HCT116 (cell line): ENCODE measurements at regions not wholly inside any gene's neighbourhood (a gene's known extent, or its start where the extent isn't known, plus 50 kb on each side); places are given as distances from the start of the nearest gene placed in this dataset.

Source experiments
- ATAC-seq: fragments of 200-7000 bp; cut with Tn5 transposase; 2 replicates; pipeline ENCODE4 v1.9.1; 2020; ENCODE audit warnings: mild to moderate bottlenecking, moderate library complexity
- BruUV-seq: library from RNA; stranded (reverse); fragments of 400-500 nt; replicated peaks from 2 replicates; lab custom pipeline; 2021; lab: Mats Ljungman, UMichigan
- CTCF ChIA-PET: fragments of 300-600 bp; sonication (Branson Sonifier 250); formaldehyde crosslinking; loops from one replicate; lab custom pipeline; 2021; ENCODE audit warnings: antibody characterized with exemption; lab: Charles Lee
- POLR2A ChIA-PET: fragments of 300-600, 350-600 bp; sonication (Branson Sonifier 250); formaldehyde crosslinking; loops from one replicate; lab custom pipeline; 2021; ENCODE audit warnings: antibody characterized with exemption; lab: Charles Lee
- RAD21 ChIA-PET, 2 experiments: fragments of 300-600 bp; sonication (Branson Sonifier 250); formaldehyde crosslinking; loops; one replicate each; lab custom pipeline; 2023; ENCODE audit warnings: low total read pairs in 2 of 2; ENCODE audit not compliant: uncharacterized antibody in 2 of 2, unreplicated experiment in 2 of 2, low non-redundant PET in 1 of 2; lab: Charles Lee
- DNase-seq: peaks from one replicate; pipeline ENCODE4 v3.0.0-alpha.2; 2010; ENCODE audit warnings: low read depth, low spot score
- H2AFZ ChIP-seq: fragments of 200-600 bp; shearing (Covaris generic), sonication (generic); 2 replicates; pipeline ENCODE4 v1.6.1; 2017; ENCODE audit warnings: low read depth, mixed run types, mixed read lengths, antibody characterized with exemption, low read length; ENCODE audit not compliant: poor library complexity, severe bottlenecking
- H3K27ac ChIP-seq: 2 replicates; pipeline ENCODE4 v1.5.1; 2012; ENCODE audit warnings: low read depth, low read length
- H3K27me3 ChIP-seq: fragments of 200-600 bp; sonication (generic); 2 replicates; pipeline ENCODE4 v1.6.1; 2016; ENCODE audit warnings: mixed run types, low read length, mixed read lengths; ENCODE audit not compliant: insufficient read depth
- H3K36me3 ChIP-seq, 2 experiments: fragments of 200-500 bp in 1 of 2; fragments of 200-600 bp in 1 of 2; sonication (Bioruptor generic) in 1 of 2; sonication (generic) in 1 of 2; 2 replicates each; pipeline versions ENCODE4 v1.5.1 to v1.6.1; 2014 to 2016; ENCODE audit warnings: low read length in 2 of 2, inconsistent platforms in 1 of 2, mixed read lengths in 1 of 2, mixed run types in 1 of 2; ENCODE audit not compliant: insufficient read depth in 2 of 2, control insufficient read depth in 1 of 2
- H3K4me1 ChIP-seq, 2 experiments: fragments of 200-600 bp in 1 of 2; sonication (generic) in 1 of 2; 2 replicates each; pipeline versions ENCODE4 v1.5.1 to v1.6.1; 2012 to 2017; ENCODE audit warnings: low read length in 2 of 2, inconsistent platforms in 1 of 2, mild to moderate bottlenecking in 1 of 2, mixed read lengths in 1 of 2, mixed run types in 1 of 2, moderate library complexity in 1 of 2; ENCODE audit not compliant: insufficient read depth in 2 of 2, control insufficient read depth in 1 of 2
- H3K4me2 ChIP-seq: fragments of 200-600 bp; sonication (generic); 2 replicates; pipeline ENCODE4 v1.6.1; 2017; ENCODE audit warnings: mixed run types, low read length, mixed read lengths
- H3K4me3 ChIP-seq, 2 experiments: fragments of 200-600 bp in 1 of 2; sonication (generic) in 1 of 2; replicated peaks in 1 of 2; 2 replicates each; pipeline ENCODE4 v1.5.1; 2011 to 2016; ENCODE audit warnings: low read length in 2 of 2, control low read depth in 1 of 2, low read depth in 1 of 2, mild to moderate bottlenecking in 1 of 2, mixed read lengths in 1 of 2, mixed run types in 1 of 2
- H3K79me2 ChIP-seq: fragments of 200-600 bp; sonication (generic); 2 replicates; pipeline ENCODE4 v1.6.1; 2017; ENCODE audit warnings: mild to moderate bottlenecking, mixed run types, low read length, moderate library complexity, mixed read lengths; ENCODE audit not compliant: insufficient read depth
- H3K9ac ChIP-seq: fragments of 200-600 bp; sonication (generic); 2 replicates; pipeline ENCODE4 v1.6.1; 2016; ENCODE audit warnings: low read length, mixed read lengths
- H3K9me2 ChIP-seq: fragments of 200-600 bp; sonication (generic), shearing (Covaris generic); 2 replicates; pipeline ENCODE4 v1.6.1; 2017; ENCODE audit warnings: mixed run types, mild to moderate bottlenecking, moderate library complexity; ENCODE audit not compliant: insufficient read depth
- H3K9me3 ChIP-seq, 2 experiments: fragments of 200-500 bp in 1 of 2; fragments of 200-600 bp in 1 of 2; sonication (Bioruptor generic) in 1 of 2; sonication (generic) in 1 of 2; 2 replicates each; pipeline ENCODE4 v1.6.1; 2014 to 2017; ENCODE audit warnings: low read length in 2 of 2, mixed read lengths in 2 of 2, inconsistent platforms in 1 of 2, low read depth in 1 of 2, mild to moderate bottlenecking in 1 of 2, mixed run types in 1 of 2, moderate library complexity in 1 of 2; ENCODE audit not compliant: control insufficient read depth in 1 of 2, insufficient read depth in 1 of 2
- H4K20me1 ChIP-seq: fragments of 200-600 bp; sonication (generic), shearing (Covaris generic); 2 replicates; pipeline ENCODE4 v1.6.1; 2017; ENCODE audit warnings: mixed run types, mild to moderate bottlenecking, moderate library complexity; ENCODE audit not compliant: insufficient read depth
- CEBPB ChIP-seq: IDR thresholded peaks from 2 replicates; pipeline ENCODE4 v1.6.1; 2012; ENCODE audit warnings: low read depth
- EGR1 ChIP-seq: IDR thresholded peaks from 2 replicates; pipeline ENCODE4 v1.6.1; 2012; ENCODE audit warnings: low read depth
- ELF1 ChIP-seq: IDR thresholded peaks from 2 replicates; pipeline ENCODE4 v1.6.1; 2012; ENCODE audit warnings: low read depth, borderline replicate concordance
- FOSL1 ChIP-seq: IDR thresholded peaks from 2 replicates; pipeline ENCODE4 v1.6.1; 2012; ENCODE audit warnings: low read depth
- JUND ChIP-seq: IDR thresholded peaks from 2 replicates; pipeline ENCODE4 v1.6.1; 2012
- POLR2A ChIP-seq: IDR thresholded peaks from 2 replicates; pipeline ENCODE4 v1.7.0; 2011; ENCODE audit warnings: borderline replicate concordance; ENCODE audit not compliant: insufficient read depth, insufficient read length; ENCODE audit errors: extremely low read depth
- SIN3A ChIP-seq: IDR thresholded peaks from 2 replicates; pipeline ENCODE4 v1.6.1; 2012; ENCODE audit warnings: low read depth
- SP1 ChIP-seq: IDR thresholded peaks from 2 replicates; pipeline ENCODE4 v1.6.1; 2012; ENCODE audit warnings: low read depth
- YY1 ChIP-seq: IDR thresholded peaks from 2 replicates; pipeline ENCODE4 v1.6.1; 2011; ENCODE audit warnings: low read length, low read depth, moderate library complexity, mild to moderate bottlenecking; ENCODE audit not compliant: insufficient replicate concordance; ENCODE audit errors: extremely low read depth
- ZFX ChIP-seq: fragments of 450-650 bp; IDR thresholded peaks from 2 replicates; pipeline ENCODE4 v1.6.1; 2017
- intact Hi-C: fragments of 100-400 bp; cut with micrococcal nuclease; formaldehyde crosslinking; loops from 2 replicates; pipeline ENCODE4 v1.10.0; 2022
- TF ChIP-seq, protein P1 (sequence below), 3 experiments: fragments of 200-600 bp in 1 of 3; sonication (generic) in 1 of 3; IDR thresholded peaks in 2 of 3; conservative IDR thresholded peaks in 1 of 3; 2 replicates each; pipeline ENCODE4 v1.5.1; 2012 to 2017; ENCODE audit warnings: low read depth in 2 of 3, low read length in 2 of 3, antibody characterized with exemption in 1 of 3, borderline replicate concordance in 1 of 3, control low read depth in 1 of 3, mild to moderate bottlenecking in 1 of 3, mixed read lengths in 1 of 3, mixed run types in 1 of 3, moderate library complexity in 1 of 3; ENCODE audit not compliant: insufficient read depth in 1 of 3
- TF ChIP-seq, protein P2 (sequence below): IDR thresholded peaks from 2 replicates; pipeline ENCODE4 v1.6.1; 2012
- TF ChIP-seq, protein P3 (sequence below): IDR thresholded peaks from 2 replicates; pipeline ENCODE4 v1.6.1; 2012
- TF ChIP-seq, protein P4 (sequence below): IDR thresholded peaks from 2 replicates; pipeline ENCODE4 v1.6.1; 2012; ENCODE audit warnings: low read depth

DNA sequence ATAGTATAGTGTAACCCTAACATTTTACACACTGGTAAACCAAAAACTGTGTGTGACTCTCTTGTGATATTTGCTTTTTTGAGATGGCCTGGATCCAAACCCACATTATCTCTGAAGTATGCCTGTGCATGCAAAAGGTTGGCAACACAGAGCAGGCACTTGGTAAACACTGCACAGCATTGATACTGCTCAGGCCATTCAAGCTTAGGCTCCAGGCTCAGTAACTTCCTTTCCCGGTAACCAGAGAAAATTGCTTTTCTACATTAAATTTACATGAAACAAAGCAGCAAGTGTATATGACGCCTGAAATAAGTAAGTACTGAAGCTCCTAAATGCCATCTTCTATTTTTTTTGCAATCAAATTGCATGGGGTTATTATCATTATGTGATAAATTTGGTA, 205.7 kb downstream of the EPM2A start:
- ChIA-PET RAD21 (no interaction called here), POLR2A (no interaction called here), CTCF (no interaction called here)
- Histone ChIP-seq H3K27ac (no peak overlapping the region), H3K27me3 (no peaks in the 10 kb centered on the region), H3K4me2 (no peak overlapping the region), H3K9me2 (no peaks in the 10 kb centered on the region), H3K36me3 (no peaks in the 10 kb centered on the region), H3K4me3 (no peak overlapping the region), H3K9me3 (no peaks in the 10 kb centered on the region), H3K4me1 (no peaks in the 10 kb centered on the region), H2AFZ (no peak overlapping the region), H3K79me2 (no peaks in the 10 kb centered on the region), H3K9ac (no peak overlapping the region), H4K20me1 (no peaks in the 10 kb centered on the region)
- BruUV-seq = no TSS peak
- intact Hi-C loops = no loop called here
- TF ChIP-seq SIN3A = no peak
- no peak for TF ChIP-seq ELF1
- TF ChIP-seq, protein P1, sequence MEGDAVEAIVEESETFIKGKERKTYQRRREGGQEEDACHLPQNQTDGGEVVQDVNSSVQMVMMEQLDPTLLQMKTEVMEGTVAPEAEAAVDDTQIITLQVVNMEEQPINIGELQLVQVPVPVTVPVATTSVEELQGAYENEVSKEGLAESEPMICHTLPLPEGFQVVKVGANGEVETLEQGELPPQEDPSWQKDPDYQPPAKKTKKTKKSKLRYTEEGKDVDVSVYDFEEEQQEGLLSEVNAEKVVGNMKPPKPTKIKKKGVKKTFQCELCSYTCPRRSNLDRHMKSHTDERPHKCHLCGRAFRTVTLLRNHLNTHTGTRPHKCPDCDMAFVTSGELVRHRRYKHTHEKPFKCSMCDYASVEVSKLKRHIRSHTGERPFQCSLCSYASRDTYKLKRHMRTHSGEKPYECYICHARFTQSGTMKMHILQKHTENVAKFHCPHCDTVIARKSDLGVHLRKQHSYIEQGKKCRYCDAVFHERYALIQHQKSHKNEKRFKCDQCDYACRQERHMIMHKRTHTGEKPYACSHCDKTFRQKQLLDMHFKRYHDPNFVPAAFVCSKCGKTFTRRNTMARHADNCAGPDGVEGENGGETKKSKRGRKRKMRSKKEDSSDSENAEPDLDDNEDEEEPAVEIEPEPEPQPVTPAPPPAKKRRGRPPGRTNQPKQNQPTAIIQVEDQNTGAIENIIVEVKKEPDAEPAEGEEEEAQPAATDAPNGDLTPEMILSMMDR (IDR thresholded peaks at IDR 0.05 in 2 of 3, conservative IDR thresholded peaks at IDR 0.05 in 1 of 3; ENCODE audit: borderline replicate concordance in 1 of 3, insufficient read depth in 1 of 3, low read depth in 2 of 3, low read length in 2 of 3) = no peak
- TF ChIP-seq, protein P2, sequence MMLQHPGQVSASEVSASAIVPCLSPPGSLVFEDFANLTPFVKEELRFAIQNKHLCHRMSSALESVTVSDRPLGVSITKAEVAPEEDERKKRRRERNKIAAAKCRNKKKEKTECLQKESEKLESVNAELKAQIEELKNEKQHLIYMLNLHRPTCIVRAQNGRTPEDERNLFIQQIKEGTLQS = no peak
- no peak for TF ChIP-seq JUND
- TF ChIP-seq EGR1 = no peak
- no peak for TF ChIP-seq ZFX
- TF ChIP-seq POLR2A = no peak
- TF ChIP-seq YY1 = no peak
- no peak for DNase-seq
- ATAC-seq = no peak

DNA sequence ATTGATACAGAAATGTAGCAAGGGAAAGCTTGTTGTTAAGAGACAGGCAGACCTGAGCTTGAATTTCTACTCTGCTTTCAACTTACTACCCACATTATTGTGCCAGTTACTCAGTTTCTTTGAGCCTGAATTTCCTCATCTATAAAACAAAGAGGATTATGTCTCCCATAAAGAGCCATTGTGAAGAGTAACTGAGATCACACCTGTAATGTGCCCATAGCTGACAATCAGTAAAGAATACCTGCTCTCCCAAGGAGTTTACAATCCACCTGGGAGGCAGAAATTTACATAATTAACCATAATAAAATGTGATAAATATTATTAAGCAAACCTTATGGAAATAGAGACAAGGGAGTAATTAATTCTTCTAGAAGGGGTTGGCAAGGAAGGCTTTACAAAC, 204.9 kb downstream of the EPM2A start:
- Histone ChIP-seq H3K4me1 (no peaks in the 10 kb centered on the region), H4K20me1 (no peaks in the 10 kb centered on the region), H3K9me3 (no peaks in the 10 kb centered on the region), H3K79me2 (no peaks in the 10 kb centered on the region), H3K36me3 (no peaks in the 10 kb centered on the region), H3K27me3 (no peaks in the 10 kb centered on the region), H3K4me3 (no peak overlapping the region), H3K27ac (no peak overlapping the region), H3K9me2 (no peaks in the 10 kb centered on the region), H3K4me2 (no peak overlapping the region), H3K9ac (no peak overlapping the region), H2AFZ (no peak overlapping the region)
- no peak for DNase-seq
- ChIA-PET RAD21 (no interaction called here), POLR2A (no interaction called here), CTCF (no interaction called here)
- intact Hi-C loops = no loop called here
- ATAC-seq = no peak
- no TSS peak for BruUV-seq
- TF ChIP-seq, protein P1 (IDR thresholded peaks at IDR 0.05 in 2 of 3, conservative IDR thresholded peaks at IDR 0.05 in 1 of 3; ENCODE audit: borderline replicate concordance in 1 of 3, insufficient read depth in 1 of 3, low read depth in 2 of 3, low read length in 2 of 3) = no peak
- TF ChIP-seq JUND = no peak
- TF ChIP-seq, protein P3, sequence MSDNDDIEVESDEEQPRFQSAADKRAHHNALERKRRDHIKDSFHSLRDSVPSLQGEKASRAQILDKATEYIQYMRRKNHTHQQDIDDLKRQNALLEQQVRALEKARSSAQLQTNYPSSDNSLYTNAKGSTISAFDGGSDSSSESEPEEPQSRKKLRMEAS = no peak
- TF ChIP-seq SP1 = no peak
- TF ChIP-seq CEBPB = no peak
- TF ChIP-seq FOSL1 = no peak
- TF ChIP-seq, protein P4, sequence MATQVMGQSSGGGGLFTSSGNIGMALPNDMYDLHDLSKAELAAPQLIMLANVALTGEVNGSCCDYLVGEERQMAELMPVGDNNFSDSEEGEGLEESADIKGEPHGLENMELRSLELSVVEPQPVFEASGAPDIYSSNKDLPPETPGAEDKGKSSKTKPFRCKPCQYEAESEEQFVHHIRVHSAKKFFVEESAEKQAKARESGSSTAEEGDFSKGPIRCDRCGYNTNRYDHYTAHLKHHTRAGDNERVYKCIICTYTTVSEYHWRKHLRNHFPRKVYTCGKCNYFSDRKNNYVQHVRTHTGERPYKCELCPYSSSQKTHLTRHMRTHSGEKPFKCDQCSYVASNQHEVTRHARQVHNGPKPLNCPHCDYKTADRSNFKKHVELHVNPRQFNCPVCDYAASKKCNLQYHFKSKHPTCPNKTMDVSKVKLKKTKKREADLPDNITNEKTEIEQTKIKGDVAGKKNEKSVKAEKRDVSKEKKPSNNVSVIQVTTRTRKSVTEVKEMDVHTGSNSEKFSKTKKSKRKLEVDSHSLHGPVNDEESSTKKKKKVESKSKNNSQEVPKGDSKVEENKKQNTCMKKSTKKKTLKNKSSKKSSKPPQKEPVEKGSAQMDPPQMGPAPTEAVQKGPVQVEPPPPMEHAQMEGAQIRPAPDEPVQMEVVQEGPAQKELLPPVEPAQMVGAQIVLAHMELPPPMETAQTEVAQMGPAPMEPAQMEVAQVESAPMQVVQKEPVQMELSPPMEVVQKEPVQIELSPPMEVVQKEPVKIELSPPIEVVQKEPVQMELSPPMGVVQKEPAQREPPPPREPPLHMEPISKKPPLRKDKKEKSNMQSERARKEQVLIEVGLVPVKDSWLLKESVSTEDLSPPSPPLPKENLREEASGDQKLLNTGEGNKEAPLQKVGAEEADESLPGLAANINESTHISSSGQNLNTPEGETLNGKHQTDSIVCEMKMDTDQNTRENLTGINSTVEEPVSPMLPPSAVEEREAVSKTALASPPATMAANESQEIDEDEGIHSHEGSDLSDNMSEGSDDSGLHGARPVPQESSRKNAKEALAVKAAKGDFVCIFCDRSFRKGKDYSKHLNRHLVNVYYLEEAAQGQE = no peak
